Head of caudate nucleus (tissue), 42 donors: ENCODE measurements at regions not wholly inside any gene's neighbourhood (a gene's known extent, or its start where the extent isn't known, plus 50 kb on each side); places are given as distances from the start of the nearest gene placed in this dataset.

ENCODE experiments used
- DNase-seq, 42 donors: peaks; one replicate each; pipeline versions ENCODE4 v3.0.0 to v3.0.0-alpha.2; 2020 to 2021; ENCODE audit warnings: mixed read lengths in 7 of 42
- intact Hi-C: fragments of 100-400 bp; cut with DNase I; formaldehyde crosslinking; loops from one replicate; pipeline ENCODE4 v1.15.0; 2022

DNA sequence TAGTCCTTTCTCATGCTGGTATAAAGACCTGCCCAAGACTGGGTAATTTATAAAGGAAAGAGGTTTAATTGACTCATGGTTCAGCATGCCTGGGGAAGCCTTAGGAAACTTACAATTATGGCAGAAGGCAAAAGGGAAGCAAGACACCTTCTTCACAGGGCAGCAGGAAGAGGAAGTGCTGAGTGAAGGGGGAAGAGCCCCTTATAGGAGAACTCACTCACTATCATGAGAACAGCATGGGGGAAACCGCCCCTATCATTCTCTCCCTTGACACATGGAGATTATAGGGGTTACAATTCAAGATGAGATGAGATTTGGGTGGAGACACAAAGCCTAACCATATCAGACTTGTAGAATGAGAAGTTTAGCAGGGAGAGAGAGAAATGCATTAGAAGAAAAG, 373.3 kb upstream of the DIAPH2 start:
- intact Hi-C loops = no loop called here
- no peak for DNase-seq

DNA sequence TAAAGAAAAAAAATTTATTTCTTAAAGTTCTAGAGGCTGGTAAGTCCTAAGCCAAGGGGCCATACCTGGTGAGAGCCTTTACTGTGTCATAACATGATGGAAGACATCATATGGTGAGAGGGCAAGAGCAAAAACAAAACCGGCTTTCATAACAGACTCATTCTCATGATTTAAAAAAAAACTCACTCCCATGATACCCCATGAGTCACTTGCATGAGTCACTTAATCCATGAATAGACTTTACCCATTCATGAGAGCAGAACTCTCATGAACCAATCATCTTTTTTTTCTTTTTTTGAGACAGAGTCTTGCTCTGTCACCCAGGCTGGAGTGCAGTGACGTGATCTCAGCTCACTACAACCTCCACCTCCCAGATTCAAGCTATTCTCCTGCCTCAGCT, 369.7 kb upstream of the DIAPH2 start:
- intact Hi-C loops = no loop called here
- DNase-seq = peak in 20 of 42 donors; percentile 0 to 42 (median 12)

DNA sequence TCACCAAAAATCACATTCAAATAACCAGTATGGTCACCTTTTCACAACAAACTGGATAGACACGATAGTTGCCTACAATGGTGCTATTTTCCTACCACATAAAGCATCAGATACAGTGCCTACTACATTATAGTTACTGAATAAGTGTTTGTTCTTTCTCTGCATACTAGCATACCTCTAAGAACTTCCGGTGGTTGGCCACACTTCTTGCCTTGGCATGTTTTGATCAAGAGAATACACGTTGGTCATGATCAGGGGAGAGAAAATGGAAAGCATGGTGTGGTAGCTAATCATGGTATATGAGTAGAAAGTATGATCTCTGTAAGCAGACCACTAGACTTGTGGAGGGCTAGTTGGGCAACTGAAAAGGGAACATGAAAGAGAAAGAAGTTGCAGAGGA, 322.8 kb upstream of the DIAPH2 start:
- intact Hi-C loops = no loop called here

DNA sequence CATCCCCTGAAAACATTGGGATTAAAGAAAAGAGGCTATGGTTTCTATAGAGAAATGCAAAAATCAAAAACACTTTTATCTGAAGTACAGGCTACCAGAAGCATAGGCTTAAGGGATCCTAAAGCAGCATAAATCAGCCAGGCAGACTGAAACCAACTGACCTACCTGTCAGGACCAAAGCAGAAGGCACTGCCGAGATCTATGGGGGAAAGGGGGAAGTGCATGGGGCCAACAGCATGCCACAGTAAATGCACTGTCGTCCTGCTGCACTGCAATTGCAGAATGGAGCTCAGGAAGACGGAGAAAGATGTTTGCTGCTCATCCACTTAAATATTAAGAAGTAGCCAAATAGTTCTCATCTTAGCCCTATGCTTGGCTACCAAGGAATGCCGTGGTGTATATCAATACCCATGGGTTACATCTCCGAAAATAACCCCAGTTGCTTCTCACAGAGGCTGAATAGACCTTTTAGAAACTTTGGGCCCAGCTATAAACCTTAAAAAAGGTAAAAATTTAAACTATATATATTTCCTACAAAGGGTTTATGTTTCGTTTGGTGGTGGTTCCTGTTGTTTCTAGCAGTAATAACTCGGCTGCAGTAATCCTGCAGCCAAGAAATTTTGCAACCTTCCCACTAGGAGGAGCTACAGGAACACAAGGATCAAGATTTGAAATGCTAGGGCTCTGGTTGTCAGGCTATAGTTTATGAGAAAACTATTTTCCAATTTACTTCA, 312.2 kb upstream of the DIAPH2 start:
- DNase-seq = peak in 16 of 42 donors; percentile 0 to 45 (median 12)
- intact Hi-C loops = no loop called here

More for the DNA sequence above, 322.8 kb upstream of the DIAPH2 start:
- DNase-seq = no peak

DNA sequence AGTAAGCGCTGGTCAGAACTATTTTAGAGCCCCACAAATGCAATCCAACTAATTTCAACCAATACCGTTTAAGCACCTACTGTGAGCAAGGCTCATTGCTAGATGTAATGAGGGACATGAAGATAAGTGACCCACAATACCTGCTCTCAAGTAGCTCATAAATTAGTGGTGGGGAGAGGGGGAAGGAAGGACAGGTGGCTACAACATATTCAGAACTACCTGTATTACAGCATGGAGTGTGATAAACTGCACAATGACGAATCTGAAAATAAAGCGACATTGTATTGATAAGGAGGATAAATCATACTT, 311.6 kb upstream of the DIAPH2 start:
- no peak for DNase-seq
- intact Hi-C loops = no loop called here

DNA sequence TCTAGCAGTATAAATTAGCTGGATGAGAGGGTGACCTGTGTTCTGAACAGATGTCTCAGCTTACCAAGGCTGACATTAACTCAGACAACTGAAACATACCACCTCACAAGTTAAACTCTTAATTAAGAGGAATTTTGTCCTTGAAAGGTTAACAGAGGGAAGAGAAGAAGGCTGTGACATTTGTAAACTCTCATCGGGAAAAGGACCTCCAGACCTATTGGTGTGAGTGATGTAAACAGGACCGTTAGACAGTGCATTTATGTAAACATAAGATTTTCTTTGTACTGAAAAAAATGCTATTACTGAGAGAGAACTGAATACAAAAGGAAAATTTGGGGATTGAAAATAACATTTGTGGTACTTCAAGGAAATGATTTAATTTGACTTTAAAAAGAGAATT, 308.4 kb upstream of the DIAPH2 start:
- intact Hi-C loops = no loop called here
- no peak for DNase-seq

DNA sequence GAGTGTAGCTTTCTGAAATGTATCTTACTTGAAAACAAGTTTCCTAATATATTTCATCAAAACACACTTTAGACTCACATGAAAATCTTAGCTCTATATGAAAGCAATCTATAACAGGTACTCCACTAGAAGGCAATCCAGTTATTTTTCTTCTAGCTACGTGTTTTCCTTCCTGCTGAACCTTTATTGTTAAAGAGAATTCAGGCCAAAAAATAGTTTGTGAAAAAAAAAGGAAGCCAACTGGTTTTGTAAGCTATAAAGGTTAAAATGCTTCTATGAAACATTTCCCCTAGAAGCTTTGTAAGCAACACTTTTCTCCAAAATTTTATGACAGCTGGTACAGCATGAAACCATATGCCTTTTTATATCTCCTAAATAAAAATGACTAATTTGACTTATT, 304.7 kb upstream of the DIAPH2 start:
- intact Hi-C loops = no loop called here
- no peak for DNase-seq

DNA sequence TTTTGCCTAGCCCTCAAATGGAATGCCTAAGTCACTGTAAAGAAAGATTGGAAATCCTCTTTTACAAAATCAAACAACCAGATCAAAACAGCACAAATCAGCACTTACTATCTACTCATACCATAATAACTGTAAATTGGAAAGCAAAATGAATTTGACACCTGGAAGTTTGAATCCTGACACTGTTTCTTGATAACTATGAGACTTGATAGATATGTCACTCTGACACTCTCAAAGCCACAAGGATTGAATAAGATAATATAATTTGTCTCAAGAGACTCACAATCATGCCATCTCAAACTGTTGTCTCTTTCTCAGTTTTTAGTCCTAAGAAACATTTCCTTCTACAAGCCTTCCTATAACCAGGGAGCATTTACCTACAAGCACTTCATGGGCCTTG, 302.6 kb upstream of the DIAPH2 start:
- intact Hi-C loops = no loop called here
- DNase-seq = no peak

DNA sequence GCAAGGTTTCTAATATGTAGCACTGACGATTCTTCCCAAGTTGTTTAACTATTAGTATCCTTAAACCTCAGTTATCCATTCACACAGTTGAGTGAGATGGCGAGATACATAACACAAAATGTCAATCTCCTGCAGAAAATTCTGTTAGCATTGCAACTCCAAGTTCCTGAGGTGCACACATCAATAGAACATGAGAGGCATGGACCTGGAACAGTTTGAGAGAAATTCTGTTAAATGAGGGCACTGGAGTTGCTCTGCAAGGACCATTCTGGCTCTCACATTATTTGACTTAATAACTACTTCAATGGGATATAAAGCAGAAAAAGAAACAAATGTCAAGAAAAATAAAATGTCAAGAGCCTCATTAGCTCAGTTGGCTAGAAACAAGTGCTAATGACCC, 301.2 kb upstream of the DIAPH2 start:
- intact Hi-C loops = no loop called here

DNA sequence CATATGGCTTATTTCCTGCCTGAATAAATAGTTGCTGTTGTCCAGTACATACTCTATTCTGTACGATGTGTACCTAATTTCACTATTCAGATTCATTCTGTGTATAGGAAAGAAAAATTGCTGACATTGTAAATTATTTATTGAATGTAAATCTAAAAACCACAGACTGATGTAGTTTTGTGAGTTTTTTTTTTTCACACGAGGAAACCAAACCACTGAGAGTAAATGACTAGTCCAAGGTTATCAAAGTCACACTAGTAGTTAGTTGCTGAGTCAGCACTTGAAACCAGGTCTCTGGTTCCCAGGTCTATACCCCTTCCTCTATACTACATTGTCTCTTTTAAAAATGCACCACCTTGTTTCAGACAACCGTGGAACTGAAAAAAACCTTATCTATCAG, 298.3 kb upstream of the DIAPH2 start:
- intact Hi-C loops = no loop called here

More for the DNA sequence above, 301.2 kb upstream of the DIAPH2 start:
- DNase-seq = no peak

DNA sequence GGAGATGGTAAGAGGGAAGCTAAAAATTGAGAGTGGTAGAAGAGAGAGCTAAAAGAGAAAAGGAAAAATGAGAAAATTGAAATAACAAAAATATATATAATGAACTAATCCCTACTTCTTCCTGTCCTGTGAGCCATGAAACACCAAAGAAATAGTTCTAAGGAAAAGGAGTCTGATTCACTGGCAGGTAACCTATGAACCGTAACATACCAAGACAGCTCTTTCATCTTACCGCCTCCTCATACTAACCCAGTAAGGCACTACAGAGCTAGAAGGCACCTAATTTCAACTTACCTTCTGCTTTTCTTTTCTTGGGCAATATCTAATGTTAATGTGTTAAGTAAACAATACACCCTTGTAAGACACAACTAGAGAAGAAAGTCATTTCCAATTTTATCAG, 297.7 kb upstream of the DIAPH2 start:
- no peak for DNase-seq
- intact Hi-C loops = no loop called here

More for the DNA sequence above, 298.3 kb upstream of the DIAPH2 start:
- no peak for DNase-seq

DNA sequence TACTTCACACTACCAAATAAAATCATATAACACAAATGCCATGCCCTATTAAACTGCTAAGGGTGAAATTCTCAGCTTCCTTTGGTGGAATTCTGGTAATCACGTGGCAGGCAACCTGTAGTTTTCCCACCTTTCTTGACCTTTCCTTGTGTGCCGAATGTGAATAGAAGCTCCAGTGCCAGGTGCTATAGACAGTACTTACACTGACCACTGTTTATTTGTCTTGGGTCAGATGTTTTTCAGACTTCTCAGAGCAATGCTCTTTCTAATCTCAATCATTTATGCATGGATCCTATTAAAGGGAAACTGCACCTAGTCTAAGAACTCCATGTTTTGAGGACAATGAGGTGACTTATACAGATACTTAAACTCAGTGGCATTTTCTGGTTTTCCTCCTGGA, 296.8 kb upstream of the DIAPH2 start:
- intact Hi-C loops = no loop called here
- no peak for DNase-seq

DNA sequence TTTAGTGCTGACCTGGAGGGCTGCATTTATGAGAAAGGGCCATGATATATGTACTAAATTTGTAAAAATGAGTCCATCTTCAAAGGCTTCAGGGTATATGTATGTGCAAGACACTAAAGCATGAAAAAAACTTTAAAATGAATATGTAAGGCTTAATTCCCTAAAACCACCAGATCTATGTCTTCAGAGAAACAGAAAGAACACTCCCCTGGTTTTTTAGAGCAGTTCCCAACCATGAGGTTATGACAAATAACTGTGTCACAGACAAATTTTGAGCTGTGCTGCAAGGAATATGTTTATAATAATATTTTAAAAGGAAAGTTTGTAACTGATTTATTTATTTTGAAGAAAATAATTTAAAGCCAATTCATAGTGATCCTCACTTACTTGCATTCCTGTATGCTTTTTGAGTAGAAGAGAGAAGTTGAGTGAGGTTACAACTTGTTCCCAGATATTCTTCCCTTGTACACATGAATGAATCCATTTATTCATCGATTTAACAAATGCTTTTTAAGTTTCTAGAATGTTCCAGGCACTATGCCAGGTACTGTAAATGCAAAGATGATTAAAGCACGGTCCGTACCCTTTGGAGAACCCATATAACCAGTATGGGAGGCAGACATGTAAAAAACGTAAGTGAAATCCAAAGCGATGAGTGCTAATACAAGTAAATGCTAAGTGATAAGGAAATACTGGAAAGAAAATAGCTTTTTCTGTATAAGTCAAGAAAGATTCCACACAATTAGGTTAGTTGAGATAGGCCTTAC, 295.2 kb upstream of the DIAPH2 start:
- intact Hi-C loops = no loop called here
- DNase-seq = no peak

DNA sequence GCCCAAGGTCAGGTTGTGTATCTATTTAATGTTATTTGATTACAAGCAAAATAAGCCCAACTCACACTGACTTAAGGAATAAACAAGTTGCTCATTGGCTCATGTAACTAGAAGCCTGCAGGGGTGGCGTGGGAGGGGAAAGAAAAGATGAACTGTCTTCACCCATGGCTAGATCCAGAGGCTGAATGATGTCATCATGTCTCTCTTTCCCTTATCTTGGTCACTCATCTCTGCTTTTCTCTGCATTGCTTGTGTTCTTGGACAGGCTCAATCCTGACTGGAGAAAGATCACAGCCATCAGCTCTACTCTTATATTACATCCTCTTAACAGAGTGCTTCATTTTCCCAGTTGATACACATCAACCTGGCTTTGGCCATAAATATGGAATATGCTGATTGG, 290.0 kb upstream of the DIAPH2 start:
- intact Hi-C loops = no loop called here
- no peak for DNase-seq

DNA sequence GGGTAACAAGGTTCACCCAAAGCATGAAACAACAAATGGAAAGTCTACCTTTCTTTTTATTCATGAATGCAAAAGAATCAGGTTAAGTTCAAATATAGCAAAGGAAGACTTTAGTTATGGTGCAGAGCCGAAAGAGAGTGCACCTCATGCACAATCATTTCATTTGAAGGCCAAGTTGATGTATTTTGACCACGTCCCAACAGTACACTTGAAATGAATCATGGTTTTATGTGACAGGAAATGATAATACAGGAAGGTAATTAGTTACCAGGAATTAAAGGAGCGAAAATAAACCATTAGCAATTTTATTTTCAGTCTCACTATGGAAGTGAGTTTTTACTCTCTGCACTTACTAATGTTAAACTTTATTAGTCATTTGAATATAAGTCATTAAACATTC, 281.2 kb upstream of the DIAPH2 start:
- intact Hi-C loops = no loop called here
- DNase-seq = no peak

DNA sequence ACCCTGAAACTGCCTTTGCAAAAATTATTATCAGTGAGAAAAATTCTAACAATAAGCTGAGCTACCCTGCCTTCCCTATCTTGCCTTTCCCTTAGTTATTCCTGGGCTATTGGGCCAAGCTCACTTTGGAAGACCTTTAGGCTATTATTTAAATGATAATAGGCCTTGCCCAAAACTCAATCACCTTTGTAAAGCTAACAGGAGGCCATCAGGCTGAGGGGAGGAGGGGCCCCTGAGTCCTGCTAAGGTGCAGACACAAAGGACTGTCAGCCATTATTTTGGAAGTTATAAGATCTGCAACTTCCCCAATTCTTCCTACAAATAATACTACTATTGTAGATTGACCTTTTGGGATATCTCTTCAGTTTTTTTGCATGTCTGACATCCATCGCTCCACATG, 278.8 kb upstream of the DIAPH2 start:
- no peak for DNase-seq
- intact Hi-C loops = no loop called here

DNA sequence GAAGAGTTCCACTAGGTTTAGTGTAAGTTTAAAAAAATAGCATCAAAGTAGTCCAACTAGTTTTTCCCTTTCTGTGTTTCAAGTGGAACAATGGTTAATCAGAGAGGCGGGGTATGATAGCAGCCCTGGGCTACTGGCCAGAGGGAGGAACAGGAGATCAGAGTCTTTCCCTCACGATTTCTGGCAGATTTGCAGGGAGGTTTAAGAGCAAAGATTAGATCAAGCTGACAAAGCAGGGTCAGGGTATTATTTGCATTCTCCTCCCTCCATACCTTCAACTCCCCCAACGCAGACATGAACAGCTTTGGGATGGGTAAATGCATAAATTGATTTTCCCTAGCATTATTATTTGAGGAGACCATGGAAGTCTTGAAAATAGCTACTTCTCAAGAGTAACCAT, 277.6 kb upstream of the DIAPH2 start:
- no peak for DNase-seq
- intact Hi-C loops = no loop called here

DNA sequence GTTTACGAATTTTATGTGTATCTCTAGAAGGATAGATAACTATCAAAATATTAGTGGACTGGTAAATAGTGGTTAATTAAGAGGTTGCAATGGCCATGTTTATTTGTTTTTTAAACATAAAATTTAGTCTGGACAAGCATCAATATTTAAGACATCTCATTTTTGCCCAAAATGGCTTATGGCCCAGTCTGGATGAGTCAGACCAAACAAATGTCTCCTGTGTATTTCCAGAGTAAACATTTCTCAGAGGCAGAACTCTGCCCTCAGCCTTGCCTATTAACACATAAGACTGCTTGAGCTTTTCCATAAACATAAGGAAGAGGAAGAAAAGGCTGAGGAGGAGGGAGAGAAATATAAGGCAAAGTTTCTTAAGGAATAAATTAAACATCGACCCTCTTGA, 277.1 kb upstream of the DIAPH2 start:
- no peak for DNase-seq
- intact Hi-C loops = no loop called here

DNA sequence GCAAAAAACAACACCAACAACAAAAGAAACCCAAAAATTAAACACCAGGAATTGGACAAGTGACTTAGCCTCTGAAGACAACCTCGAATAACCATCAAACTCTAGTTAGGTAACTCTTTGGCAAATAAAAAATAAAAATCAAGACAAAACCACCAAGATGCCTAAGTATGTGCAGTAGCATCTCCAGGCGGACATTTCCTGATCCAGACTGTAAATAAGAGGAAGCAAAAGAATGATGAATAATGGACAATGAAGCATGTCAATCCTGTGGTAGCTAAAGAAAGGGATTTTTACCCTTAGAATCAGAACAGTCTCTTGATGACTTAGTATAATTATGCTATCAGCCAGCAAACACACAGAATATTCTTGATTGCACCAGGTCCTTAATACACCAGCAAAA, 276.7 kb upstream of the DIAPH2 start:
- intact Hi-C loops = no loop called here
- DNase-seq = no peak

DNA sequence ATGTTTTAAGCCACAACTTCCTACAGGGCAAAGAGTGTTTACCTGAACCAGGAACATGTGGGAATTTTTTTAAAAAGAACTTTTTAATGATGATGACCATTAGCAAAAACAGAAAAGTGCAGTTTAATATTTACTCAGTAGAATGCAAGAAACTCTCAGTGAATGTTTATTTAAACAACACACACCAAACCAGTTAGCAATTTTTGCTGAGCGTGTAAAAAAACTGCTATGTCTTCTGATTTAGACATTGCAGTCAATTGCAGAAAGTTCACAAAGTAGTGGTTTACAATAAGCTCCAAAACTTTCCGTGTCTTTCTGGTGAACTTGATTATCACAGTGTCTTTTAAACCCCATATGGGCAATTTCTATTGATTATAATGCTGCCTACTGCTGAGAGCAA, 273.7 kb upstream of the DIAPH2 start:
- no peak for DNase-seq
- intact Hi-C loops = no loop called here

DNA sequence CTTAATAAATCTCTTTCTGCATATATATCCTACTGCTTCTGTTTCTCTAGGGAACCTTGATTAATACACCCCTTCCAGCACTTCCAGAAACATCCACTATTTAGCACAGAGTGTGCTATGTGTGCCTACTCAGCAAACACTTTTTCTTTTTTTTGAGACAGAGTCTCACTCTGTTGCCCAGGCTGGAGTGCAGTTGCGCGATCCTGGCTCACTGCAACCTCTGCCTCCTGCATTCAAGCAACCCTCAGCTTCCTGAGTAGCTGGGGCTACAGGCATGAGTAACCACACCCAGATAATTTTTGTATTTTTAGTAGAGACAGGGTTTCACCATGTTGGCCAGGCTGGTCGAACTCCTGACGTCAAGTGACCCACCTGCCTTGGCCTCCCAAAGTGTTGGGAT, 266.9 kb upstream of the DIAPH2 start:
- no peak for DNase-seq
- intact Hi-C loops = no loop called here
